GM12892 (cell line): ENCODE measurements at regions not wholly inside any gene's neighbourhood (a gene's known extent, or its start where the extent isn't known, plus 50 kb on each side); places are given as distances from the start of the nearest gene placed in this dataset.
"Not testable (repeated sequence)": the region's sequence is repeated elsewhere in the genome, so short reads cannot be mapped to it uniquely, and the experiment has no call there.

Source experiments
- DNase-seq: peaks from one replicate; pipeline ENCODE4 v3.0.0; 2011; ENCODE audit not compliant: insufficient read length
- FAIRE-seq: peaks from 2 replicates; lab custom pipeline; 2011; peaks lifted over from hg19 to GRCh38; lab: Jason Lieb, UNC
- POLR2A ChIP-seq: IDR thresholded peaks from 2 replicates; pipeline ENCODE4 v1.6.1; 2011; ENCODE audit warnings: low read depth, low read length, control low read depth
- POLR2AphosphoS5 ChIP-seq: IDR thresholded peaks from 2 replicates; pipeline ENCODE4 v1.6.1; 2011; ENCODE audit warnings: low read depth, low read length, control low read depth
- TAF1 ChIP-seq: IDR thresholded peaks from 2 replicates; pipeline ENCODE4 v1.6.1; 2011; ENCODE audit warnings: low read depth, mild to moderate bottlenecking, control low read depth, low read length, borderline replicate concordance

GRCh38 chr19:56971230-56971629 lies 130.7 kb upstream of the PEG3 start:
- no peak for FAIRE-seq
- no peak for TF ChIP-seq POLR2A
- TF ChIP-seq POLR2AphosphoS5 = no peak
- no peak for TF ChIP-seq TAF1
- no peak for DNase-seq

DNA sequence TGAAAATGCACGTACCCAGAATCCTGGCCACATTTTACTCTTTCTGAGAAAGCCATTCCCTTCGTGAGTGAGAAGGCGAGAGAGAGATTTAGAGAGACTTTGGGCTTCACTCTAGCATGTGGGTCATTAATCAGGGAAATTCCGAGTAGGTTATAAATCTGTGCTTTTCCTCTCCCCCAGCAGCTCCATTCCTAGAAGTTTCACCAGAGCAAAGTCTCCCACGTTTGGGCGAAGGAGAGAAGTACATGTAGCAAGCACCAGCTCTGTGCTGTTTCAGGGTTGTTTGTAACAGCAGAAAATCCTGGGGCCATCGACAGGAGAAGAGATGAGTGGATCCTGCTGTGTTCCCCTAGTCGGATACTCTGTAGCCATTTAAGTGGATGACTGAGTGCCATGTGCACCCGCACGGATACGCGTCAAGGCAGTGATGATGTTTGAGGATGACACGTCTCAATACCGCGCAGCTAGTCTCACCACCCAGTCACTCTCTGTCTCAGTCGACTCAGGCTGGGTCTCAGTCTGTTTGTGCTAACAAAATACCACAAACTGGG lies 131.8 kb upstream of the PEG3 start:
- no peak for DNase-seq
- no peak for TF ChIP-seq POLR2A
- TF ChIP-seq TAF1 = no peak
- TF ChIP-seq POLR2AphosphoS5 = no peak
- no peak for FAIRE-seq

- DNase-seq (no peak), FAIRE-seq (no peak)
- no peak for TF ChIP-seq POLR2A
- TF ChIP-seq POLR2AphosphoS5 = no peak
Measured at GRCh38 chr19:56973713-56974555, 133.4 kb upstream of the PEG3 start.

- TF ChIP-seq TAF1 (no peak), POLR2AphosphoS5 (no peak), POLR2A (no peak)
- FAIRE-seq = no peak
- DNase-seq = no peak
Measured at GRCh38 chr19:56974556-56975207, 134.2 kb upstream of the PEG3 start.

- TF ChIP-seq POLR2AphosphoS5 = no peak
- no peak for TF ChIP-seq POLR2A
- no peak for TF ChIP-seq TAF1
- DNase-seq (no peak), FAIRE-seq (no peak)
Measured at GRCh38 chr19:56976300-56976699, 135.8 kb upstream of the PEG3 start.

GRCh38 chr19:56976995-56977906 lies 136.7 kb upstream of the PEG3 start:
- no peak for TF ChIP-seq TAF1
- TF ChIP-seq POLR2A = no peak
- no peak for TF ChIP-seq POLR2AphosphoS5
- FAIRE-seq (no peak), DNase-seq (no peak)

- FAIRE-seq = no peak
Measured at GRCh38 chr19:56978023-56978565, 137.6 kb upstream of the PEG3 start.

DNA sequence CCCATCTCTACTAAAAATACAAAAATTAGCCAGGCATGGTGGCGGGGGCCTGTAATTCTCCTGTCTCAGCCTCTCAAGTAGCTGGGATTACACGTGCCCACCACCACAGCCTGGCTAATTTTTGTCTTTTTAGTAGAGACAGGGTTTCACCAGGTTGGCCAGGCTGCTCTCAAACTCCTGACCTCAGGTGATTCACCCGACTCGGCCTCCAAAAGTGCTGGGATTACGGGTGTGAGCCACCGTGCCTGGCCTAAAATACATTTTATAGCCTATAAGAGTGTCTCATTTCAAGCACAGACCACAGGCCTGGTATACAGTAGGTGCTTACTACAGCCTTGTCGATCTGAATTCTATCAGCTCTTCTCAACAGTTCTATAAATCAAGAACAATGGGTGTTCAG lies 139.5 kb upstream of the USP29 start:
- not testable (repeated sequence) for DNase-seq, FAIRE-seq

More at GRCh38 chr19:56978023-56978565, 137.6 kb upstream of the PEG3 start:
- TF ChIP-seq TAF1 (no peak), POLR2A (no peak), POLR2AphosphoS5 (no peak)
- DNase-seq = no peak

DNA sequence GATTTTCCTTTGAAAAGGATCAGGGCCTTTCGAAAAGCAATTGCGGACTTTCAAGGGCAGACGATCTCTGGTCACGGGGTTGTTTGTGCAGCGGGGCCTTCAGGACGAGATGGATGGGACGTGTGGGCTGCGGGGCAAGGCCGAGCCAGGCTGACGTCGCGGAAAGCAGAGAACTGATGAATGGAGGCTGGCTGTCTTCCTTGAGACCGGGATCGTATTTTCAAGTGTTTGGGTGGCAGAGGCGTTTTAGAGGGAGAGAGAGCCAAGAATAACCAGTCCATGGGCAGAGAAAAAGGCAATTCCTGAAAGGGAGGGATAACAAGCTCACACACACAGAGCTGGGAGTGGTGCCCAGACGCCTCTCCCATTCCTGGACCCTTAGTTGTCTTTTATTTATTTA lies 138.9 kb upstream of the USP29 start:
- no peak for FAIRE-seq
- TF ChIP-seq POLR2A (no peak), POLR2AphosphoS5 (no peak)
- DNase-seq = no peak

DNA sequence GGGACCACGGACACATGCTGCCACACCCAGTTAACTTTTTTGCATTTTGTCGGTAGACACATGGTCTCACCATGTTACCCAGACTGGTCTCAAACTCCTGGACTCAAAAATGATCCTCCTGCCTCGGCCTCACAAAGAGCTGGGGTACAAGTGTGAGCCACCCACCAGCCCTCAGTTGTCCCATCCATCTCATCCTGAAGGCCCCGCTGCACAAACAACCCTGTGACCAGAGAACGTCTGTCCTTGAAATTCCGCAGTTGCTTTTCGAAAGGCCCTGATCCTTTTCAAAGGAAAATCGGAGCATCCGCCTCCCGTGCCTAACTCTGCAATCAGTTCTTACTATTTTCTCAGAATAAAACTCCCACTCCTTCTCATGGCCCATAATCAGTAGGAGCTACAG lies 138.3 kb upstream of the USP29 start:
- FAIRE-seq = not testable (repeated sequence)

GRCh38 chr19:56983171-56983570 lies 136.6 kb upstream of the USP29 start:
- TF ChIP-seq POLR2AphosphoS5 = no peak
- TF ChIP-seq TAF1 = no peak
- no peak for TF ChIP-seq POLR2A
- DNase-seq (no peak), FAIRE-seq (no peak)

More for the DNA sequence above, 138.3 kb upstream of the USP29 start:
- not testable (repeated sequence) for DNase-seq
